ENCODE measurements at regions not wholly inside any gene's neighbourhood (a gene's known extent, or its start where the extent isn't known, plus 50 kb on each side); places are given as distances from the start of the nearest gene placed in this dataset.

DNA sequence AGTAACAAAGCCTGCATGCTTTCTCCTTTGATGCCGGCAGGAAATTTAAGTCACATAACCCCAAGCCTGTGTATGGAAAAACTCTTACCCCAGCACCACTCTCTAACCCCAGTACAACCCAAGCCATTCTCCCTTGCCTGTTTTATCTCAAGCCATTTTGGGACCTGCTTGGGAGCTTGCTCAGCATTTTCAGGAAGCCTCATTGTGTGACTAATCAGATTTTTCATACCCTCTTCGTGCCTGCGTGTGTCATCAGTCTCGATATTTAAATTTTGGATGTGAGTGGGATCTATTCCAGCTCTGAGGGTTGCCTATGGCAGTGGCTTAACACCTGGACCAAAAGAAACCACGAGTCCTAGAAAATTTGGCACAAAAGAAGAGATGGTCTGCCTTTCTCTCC, 426.2 kb downstream of the SQOR start:
- Histone ChIP-seq H3K79me2 (ENCODE audit: low read length) (no peaks in the 10 kb centered on the region), H3K4me2 (ENCODE audit: low read length) (no peak overlapping the region), H3K36me3 (ENCODE audit: low read depth, low read length) (no peaks in the 10 kb centered on the region), H3K27me3 (ENCODE audit: low read length) (no peaks in the 10 kb centered on the region), H3K9ac (ENCODE audit: low read length) (no peak overlapping the region), H3K27ac (ENCODE audit: low read length) (no peak overlapping the region), H3K9me3 (ENCODE audit: low read length) (no peaks in the 10 kb centered on the region), H3K9me2 (replicated peaks; ENCODE audit: low read length) (no peaks in the 10 kb centered on the region), H3F3A (ENCODE audit: low read length, unreplicated experiment) (no peaks in the 10 kb centered on the region), H2AFZ (ENCODE audit: low read length) (no peak overlapping the region), H3K4me1 (ENCODE audit: insufficient read depth, low read length) (no peaks in the 10 kb centered on the region), H3K4me3 (ENCODE audit: low read length) (no peak overlapping the region), H4K20me1 (ENCODE audit: low read length) (no peaks in the 10 kb centered on the region)
- DNase-seq (no peak), ATAC-seq (no peak)
- BruUV-seq (replicated peaks) = no TSS peak
- no peak for TF ChIP-seq EZH2 (IDR thresholded peaks at IDR 0.05; ENCODE audit: low read length, unreplicated experiment)
- TF ChIP-seq, protein P1, sequence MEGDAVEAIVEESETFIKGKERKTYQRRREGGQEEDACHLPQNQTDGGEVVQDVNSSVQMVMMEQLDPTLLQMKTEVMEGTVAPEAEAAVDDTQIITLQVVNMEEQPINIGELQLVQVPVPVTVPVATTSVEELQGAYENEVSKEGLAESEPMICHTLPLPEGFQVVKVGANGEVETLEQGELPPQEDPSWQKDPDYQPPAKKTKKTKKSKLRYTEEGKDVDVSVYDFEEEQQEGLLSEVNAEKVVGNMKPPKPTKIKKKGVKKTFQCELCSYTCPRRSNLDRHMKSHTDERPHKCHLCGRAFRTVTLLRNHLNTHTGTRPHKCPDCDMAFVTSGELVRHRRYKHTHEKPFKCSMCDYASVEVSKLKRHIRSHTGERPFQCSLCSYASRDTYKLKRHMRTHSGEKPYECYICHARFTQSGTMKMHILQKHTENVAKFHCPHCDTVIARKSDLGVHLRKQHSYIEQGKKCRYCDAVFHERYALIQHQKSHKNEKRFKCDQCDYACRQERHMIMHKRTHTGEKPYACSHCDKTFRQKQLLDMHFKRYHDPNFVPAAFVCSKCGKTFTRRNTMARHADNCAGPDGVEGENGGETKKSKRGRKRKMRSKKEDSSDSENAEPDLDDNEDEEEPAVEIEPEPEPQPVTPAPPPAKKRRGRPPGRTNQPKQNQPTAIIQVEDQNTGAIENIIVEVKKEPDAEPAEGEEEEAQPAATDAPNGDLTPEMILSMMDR (conservative IDR thresholded peaks at IDR 0.05; ENCODE audit: low read depth, low read length) = no peak
- intact Hi-C loops (cut with micrococcal nuclease) = no loop called here
- ChIA-PET POLR2A (ENCODE audit: unreplicated experiment) (no interaction called here), CTCF (no interaction called here)

DNA sequence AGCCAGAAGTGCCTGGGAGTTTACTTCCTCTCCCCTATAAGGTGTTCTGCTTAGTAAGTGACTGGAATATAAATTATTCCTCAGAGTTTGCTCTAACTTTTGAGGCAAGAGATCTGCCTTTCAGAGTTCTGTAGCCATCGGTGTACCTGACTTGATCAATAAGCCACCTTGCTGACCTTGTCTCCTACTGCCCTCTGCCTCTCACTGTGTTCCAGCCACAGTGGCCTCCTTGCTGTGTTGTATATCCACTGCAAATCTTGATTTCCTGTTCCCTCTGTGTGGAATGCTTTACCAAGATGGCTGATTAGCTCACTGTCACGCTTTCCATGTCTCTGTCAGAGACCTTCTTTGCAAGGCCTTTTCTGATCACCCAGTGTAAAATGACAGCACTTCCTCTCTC, 442.4 kb downstream of the SQOR start:
- no peaks in the 10 kb centered on the region for H3K9me3 ChIP-seq (ENCODE audit: low read length)
- no peak for TF ChIP-seq EZH2phosphoT487 (IDR thresholded peaks at IDR 0.05; ENCODE audit: borderline replicate concordance, low read length)
- TF ChIP-seq, protein P1 (conservative IDR thresholded peaks at IDR 0.05; ENCODE audit: low read depth, low read length) = no peak
- no peak for TF ChIP-seq EZH2 (IDR thresholded peaks at IDR 0.05; ENCODE audit: low read length, unreplicated experiment)
- ATAC-seq (no peak), DNase-seq (no peak)
- H3K36me3 ChIP-seq (ENCODE audit: low read depth, low read length) = no peaks in the 10 kb centered on the region
- no peaks in the 10 kb centered on the region for H3K79me2 ChIP-seq (ENCODE audit: low read length)
- no TSS peak for BruUV-seq (replicated peaks)
- no peak overlapping the region for H3K27ac ChIP-seq (ENCODE audit: low read length)
- no peaks in the 10 kb centered on the region for H4K20me1 ChIP-seq (ENCODE audit: low read length)
- ChIA-PET CTCF (no interaction called here), POLR2A (ENCODE audit: unreplicated experiment) (no interaction called here)
- H3K4me1 ChIP-seq (ENCODE audit: insufficient read depth, low read length) = no peaks in the 10 kb centered on the region
- intact Hi-C loops (cut with micrococcal nuclease) = no loop called here
- H3F3A ChIP-seq (ENCODE audit: low read length, unreplicated experiment) = no peaks in the 10 kb centered on the region
- H3K9me2 ChIP-seq (replicated peaks; ENCODE audit: low read length) = no peaks in the 10 kb centered on the region
- H3K27me3 ChIP-seq (ENCODE audit: low read length) = no peaks in the 10 kb centered on the region
- H2AFZ ChIP-seq (ENCODE audit: low read length) = no peak overlapping the region
- H3K4me2 ChIP-seq (ENCODE audit: low read length) = no peak overlapping the region
- H3K9ac ChIP-seq (ENCODE audit: low read length) = no peak overlapping the region
- H3K4me3 ChIP-seq (ENCODE audit: low read length) = no peak overlapping the region

DNA sequence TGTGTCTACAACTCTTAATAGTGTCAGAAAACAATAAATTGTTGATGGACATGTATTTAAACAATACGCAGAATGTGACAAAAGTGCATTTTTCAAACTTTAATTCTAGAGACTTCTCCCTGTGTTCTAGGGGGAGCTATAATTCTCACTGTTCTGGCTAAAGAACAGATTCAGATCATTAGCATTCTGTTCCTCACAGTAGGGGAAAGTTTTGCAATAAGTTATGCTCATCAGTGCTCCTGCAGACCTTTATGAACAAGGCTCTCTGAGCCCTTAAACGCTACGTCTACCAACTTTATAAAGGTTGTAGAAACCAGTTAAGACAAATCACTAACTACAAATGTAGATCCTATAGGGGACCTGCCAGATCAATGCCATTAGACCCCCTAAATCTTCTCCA, 444.2 kb downstream of the SQOR start:
- no peak overlapping the region for H3K4me3 ChIP-seq (ENCODE audit: low read length)
- H4K20me1 ChIP-seq (ENCODE audit: low read length) = no peaks in the 10 kb centered on the region
- no peaks in the 10 kb centered on the region for H3F3A ChIP-seq (ENCODE audit: low read length, unreplicated experiment)
- no peak overlapping the region for H3K4me2 ChIP-seq (ENCODE audit: low read length)
- ATAC-seq (no peak), DNase-seq (no peak)
- H2AFZ ChIP-seq (ENCODE audit: low read length) = no peak overlapping the region
- H3K27ac ChIP-seq (ENCODE audit: low read length) = no peak overlapping the region
- intact Hi-C loops (cut with micrococcal nuclease) = no loop called here
- H3K79me2 ChIP-seq (ENCODE audit: low read length) = no peaks in the 10 kb centered on the region
- H3K9me2 ChIP-seq (replicated peaks; ENCODE audit: low read length) = no peaks in the 10 kb centered on the region
- no peaks in the 10 kb centered on the region for H3K4me1 ChIP-seq (ENCODE audit: insufficient read depth, low read length)
- CTCF ChIA-PET = no interaction called here
- no TSS peak for BruUV-seq (replicated peaks)
- no peak overlapping the region for H3K9ac ChIP-seq (ENCODE audit: low read length)
- H3K36me3 ChIP-seq (ENCODE audit: low read depth, low read length) = no peaks in the 10 kb centered on the region
- TF ChIP-seq, protein P1 (conservative IDR thresholded peaks at IDR 0.05; ENCODE audit: low read depth, low read length) = no peak
- TF ChIP-seq EZH2 (IDR thresholded peaks at IDR 0.05; ENCODE audit: low read length, unreplicated experiment) (no peak), EZH2phosphoT487 (IDR thresholded peaks at IDR 0.05; ENCODE audit: borderline replicate concordance, low read length) (no peak)
- H3K9me3 ChIP-seq (ENCODE audit: low read length) = no peaks in the 10 kb centered on the region
- POLR2A ChIA-PET (ENCODE audit: unreplicated experiment) = no interaction called here
- H3K27me3 ChIP-seq (ENCODE audit: low read length) = no peaks in the 10 kb centered on the region

All from PC-3 (cell line).